Activated naive CD4-positive, alpha-beta T cell treated with anti-CD3 and anti-CD28 coated beads, Interleukin-2, amount 50 U/mL, for 16 hours (primary cell): ENCODE measurements at regions not wholly inside any gene's neighbourhood (a gene's known extent, or its start where the extent isn't known, plus 50 kb on each side); places are given as distances from the start of the nearest gene placed in this dataset.
"Not testable (repeated sequence)": the region's sequence is repeated elsewhere in the genome, so short reads cannot be mapped to it uniquely, and the experiment has no call there.

Experiments used
- DNase-seq: peaks from one replicate; pipeline ENCODE4 v3.0.0-alpha.2; 2020

- DNase-seq, result no peak
These were observed 1952.6 kb upstream of the LRRTM1 start for GRCh38 chr2:82256983-82257632.

- DNase-seq, result no peak
These were observed 1951.7 kb upstream of the LRRTM1 start for GRCh38 chr2:82256288-82256687.

GRCh38 chr2:82254728-82255127, 1950.2 kb upstream of the LRRTM1 start:
- no peak for DNase-seq

- DNase-seq, result no peak
These were observed 1941.7 kb upstream of the LRRTM1 start for GRCh38 chr2:82246220-82246775.

GRCh38 chr2:82239176-82239575, 1934.6 kb upstream of the LRRTM1 start:
- no peak for DNase-seq

- no peak for DNase-seq
These were observed 1933.6 kb upstream of the LRRTM1 start for GRCh38 chr2:82237994-82238662.

GRCh38 chr2:82234283-82234874, 1929.8 kb upstream of the LRRTM1 start:
- DNase-seq, result no peak

- no peak for DNase-seq
These were observed 1929.3 kb upstream of the LRRTM1 start for GRCh38 chr2:82233806-82234205.

- DNase-seq, result no peak
These were observed 1925.9 kb upstream of the LRRTM1 start for GRCh38 chr2:82230406-82230805.

GRCh38 chr2:82226441-82226840, 1921.9 kb upstream of the LRRTM1 start:
- no peak for DNase-seq

- no peak for DNase-seq
These were observed 1919.9 kb upstream of the LRRTM1 start for GRCh38 chr2:82224301-82224940.

GRCh38 chr2:82215212-82215611, 1910.7 kb upstream of the LRRTM1 start:
- DNase-seq, result no peak

- DNase-seq, result no peak
These were observed 1894.9 kb upstream of the LRRTM1 start for GRCh38 chr2:82199493-82199852.

GRCh38 chr2:82198809-82199492, 1894.4 kb upstream of the LRRTM1 start:
- no peak for DNase-seq

- DNase-seq, result no peak
These were observed 1877.7 kb upstream of the LRRTM1 start for GRCh38 chr2:82182270-82182669.

GRCh38 chr2:82175210-82175609, 1870.7 kb upstream of the LRRTM1 start:
- not testable (repeated sequence) for DNase-seq

GRCh38 chr2:82172483-82172882, 1867.9 kb upstream of the LRRTM1 start:
- no peak for DNase-seq

- no peak for DNase-seq
These were observed 1864.8 kb upstream of the LRRTM1 start for GRCh38 chr2:82169379-82169778.

GRCh38 chr2:82165377-82165776, 1860.8 kb upstream of the LRRTM1 start:
- DNase-seq, result no peak

- DNase-seq, result no peak
These were observed 1853.6 kb upstream of the LRRTM1 start for GRCh38 chr2:82158150-82158549.

GRCh38 chr2:82155469-82155868, 1850.9 kb upstream of the LRRTM1 start:
- DNase-seq, result no peak

- DNase-seq, result no peak
These were observed 1838.8 kb upstream of the LRRTM1 start for GRCh38 chr2:82143343-82143742.

GRCh38 chr2:82139979-82140611, 1835.5 kb upstream of the LRRTM1 start:
- DNase-seq, result no peak
